ENCODE measurements at regions not wholly inside any gene's neighbourhood (a gene's known extent, or its start where the extent isn't known, plus 50 kb on each side); places are given as distances from the start of the nearest gene placed in this dataset.

- DNase-seq, result no peak
Measured at GRCh38 chr4:115396034-115396433, 282.6 kb upstream of the NDST4 start.

GRCh38 chr4:115376866-115377265 lies 263.4 kb upstream of the NDST4 start:
- DNase-seq, result no peak

- no peak for DNase-seq
Measured at GRCh38 chr4:115374621-115375020, 261.2 kb upstream of the NDST4 start.

GRCh38 chr4:115370490-115370889 lies 257.1 kb upstream of the NDST4 start:
- no peak for DNase-seq

- DNase-seq, result no peak
Measured at GRCh38 chr4:115370012-115370411, 256.6 kb upstream of the NDST4 start.

GRCh38 chr4:115366390-115366789 lies 253.0 kb upstream of the NDST4 start:
- DNase-seq, result no peak

GRCh38 chr4:115365185-115365584 lies 251.8 kb upstream of the NDST4 start:
- DNase-seq, result no peak

- no peak for DNase-seq
Measured at GRCh38 chr4:115361781-115362180, 248.4 kb upstream of the NDST4 start.

GRCh38 chr4:115360431-115360830 lies 247.0 kb upstream of the NDST4 start:
- DNase-seq, result no peak

GRCh38 chr4:115357776-115358175 lies 244.4 kb upstream of the NDST4 start:
- DNase-seq, result no peak

- no peak for DNase-seq
Measured at GRCh38 chr4:115356176-115356575, 242.8 kb upstream of the NDST4 start.

- DNase-seq, result no peak
Measured at GRCh38 chr4:115355329-115355728, 241.9 kb upstream of the NDST4 start.

- DNase-seq, result no peak
Measured at GRCh38 chr4:115353370-115353769, 239.9 kb upstream of the NDST4 start.

GRCh38 chr4:115343171-115343570 lies 229.8 kb upstream of the NDST4 start:
- no peak for DNase-seq

- DNase-seq, result no peak
Measured at GRCh38 chr4:115334736-115335411, 221.5 kb upstream of the NDST4 start.

- DNase-seq, result no peak
Measured at GRCh38 chr4:115332078-115332477, 218.7 kb upstream of the NDST4 start.

- DNase-seq, result no peak
Measured at GRCh38 chr4:115331241-115331640, 217.8 kb upstream of the NDST4 start.

GRCh38 chr4:115325836-115326235 lies 212.4 kb upstream of the NDST4 start:
- DNase-seq, result no peak

- DNase-seq, result no peak
Measured at GRCh38 chr4:115323106-115323707, 209.8 kb upstream of the NDST4 start.

- DNase-seq, result no peak
Measured at GRCh38 chr4:115315182-115315581, 201.8 kb upstream of the NDST4 start.

GRCh38 chr4:115310641-115311040 lies 197.2 kb upstream of the NDST4 start:
- no peak for DNase-seq

GRCh38 chr4:115294717-115295116 lies 181.3 kb upstream of the NDST4 start:
- DNase-seq, result no peak

- DNase-seq, result no peak
Measured at GRCh38 chr4:115293093-115293462, 179.7 kb upstream of the NDST4 start.

- DNase-seq, result no peak
Measured at GRCh38 chr4:115292320-115293092, 179.1 kb upstream of the NDST4 start.

All from CD4-positive, alpha-beta T cell treated with Interleukin-21 for 1 hour (primary cell).